Activated naive CD8-positive, alpha-beta T cell treated with anti-CD3 and anti-CD28 coated beads, Interleukin-2, amount 50 U/mL, for 24 hours (primary cell): ENCODE measurements at regions not wholly inside any gene's neighbourhood (a gene's known extent, or its start where the extent isn't known, plus 50 kb on each side); places are given as distances from the start of the nearest gene placed in this dataset.
"Not testable (repeated sequence)": the region's sequence is repeated elsewhere in the genome, so short reads cannot be mapped to it uniquely, and the experiment has no call there.

Experiments used
- ATAC-seq: fragments of 150-1000 bp; cut with Tn5 transposase; one replicate; pipeline ENCODE4 v1.10.0; 2021
- DNase-seq: peaks from one replicate; pipeline ENCODE4 v3.0.0; 2021
- H3K27ac Mint-ChIP-seq: one replicate; pipeline ENCODE4 v1.8.0; 2021; ENCODE audit warnings: mild to moderate bottlenecking, mixed read lengths
- H3K27me3 Mint-ChIP-seq: one replicate; pipeline ENCODE4 v1.8.0; 2021; ENCODE audit warnings: mixed read lengths
- H3K36me3 Mint-ChIP-seq: one replicate; pipeline ENCODE4 v1.8.0; 2021; ENCODE audit warnings: low read depth, mixed read lengths
- H3K4me1 Mint-ChIP-seq: one replicate; pipeline ENCODE4 v1.8.0; 2021; ENCODE audit warnings: mixed read lengths
- H3K4me3 Mint-ChIP-seq: one replicate; pipeline ENCODE4 v1.8.0; 2021; ENCODE audit warnings: mild to moderate bottlenecking, moderate library complexity, mixed read lengths
- H3K9me3 Mint-ChIP-seq: one replicate; pipeline ENCODE4 v1.8.0; 2021; ENCODE audit warnings: mixed read lengths

- H3K27me3 Mint-ChIP-seq: no peaks in the 10 kb centered on the region
- H3K27ac Mint-ChIP-seq: no peak overlapping the region
- DNase-seq: no peak
- no peak overlapping the region for H3K4me3 Mint-ChIP-seq
- H3K4me1 Mint-ChIP-seq: peaks cover 1% of the 10 kb centered on the region
- ATAC-seq: no peak
- no peaks in the 10 kb centered on the region for H3K36me3 Mint-ChIP-seq
- H3K9me3 Mint-ChIP-seq: peaks cover 4% of the 10 kb centered on the region
Observed at GRCh38 chr5:118531276-118531675, 457.1 kb downstream of the DTWD2 start.

DNA sequence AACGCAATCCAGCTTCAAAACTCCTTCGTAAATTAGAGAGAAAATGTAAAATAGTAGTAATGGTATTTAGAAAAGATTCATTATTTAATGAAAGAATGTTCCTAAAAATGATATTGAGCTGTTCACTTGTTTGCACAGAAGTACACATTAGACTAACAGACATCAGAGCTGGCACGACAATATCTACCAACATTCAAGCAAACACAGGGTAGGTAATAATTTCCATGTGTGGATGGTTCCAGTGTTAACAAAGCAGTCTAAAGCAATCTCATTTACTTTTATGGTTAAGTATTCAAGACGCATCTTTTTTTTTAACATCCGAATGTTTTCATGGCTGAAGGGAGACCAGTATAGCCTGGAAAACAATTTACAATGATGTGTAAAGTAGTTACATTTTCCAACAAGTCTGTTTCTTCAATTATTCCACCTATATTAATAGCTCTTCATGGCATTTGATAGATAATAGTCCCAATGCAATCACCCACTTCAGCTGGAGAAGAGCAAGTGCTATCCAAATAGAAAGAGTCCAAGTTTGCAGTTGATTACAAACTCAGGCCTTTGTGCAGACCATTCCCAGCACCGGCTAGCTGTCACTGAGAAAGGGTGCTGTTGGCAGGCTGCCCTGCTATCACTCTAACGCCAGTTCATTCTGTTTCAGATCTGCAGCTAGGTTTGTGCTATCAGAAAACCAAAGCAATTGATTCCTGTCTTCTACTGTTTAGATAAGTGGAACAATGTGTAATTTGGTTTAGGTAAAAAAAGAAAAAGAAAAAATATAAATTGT is 458.8 kb downstream of the DTWD2 start:
- Mint-ChIP-seq H3K36me3 (no peaks in the 10 kb centered on the region), H3K9me3 (peaks cover 2% of the 10 kb centered on the region), H3K27ac (no peak overlapping the region), H3K4me1 (peaks cover 1% of the 10 kb centered on the region), H3K4me3 (no peak overlapping the region), H3K27me3 (no peaks in the 10 kb centered on the region)
- ATAC-seq (no peak), DNase-seq (no peak)

GRCh38 chr5:118522626-118523025 is 465.7 kb downstream of the DTWD2 start:
- Mint-ChIP-seq H3K4me3 (no peak overlapping the region), H3K4me1 (no peaks in the 10 kb centered on the region), H3K9me3 (no peaks in the 10 kb centered on the region), H3K27me3 (peaks cover 2% of the 10 kb centered on the region), H3K36me3 (no peaks in the 10 kb centered on the region), H3K27ac (no peak overlapping the region)
- no peak for DNase-seq
- no peak for ATAC-seq

GRCh38 chr5:118520771-118521415 is 467.5 kb downstream of the DTWD2 start:
- Mint-ChIP-seq H3K27me3 (peaks cover 4% of the 10 kb centered on the region), H3K4me3 (no peak overlapping the region), H3K27ac (no peak overlapping the region), H3K9me3 (no peaks in the 10 kb centered on the region), H3K36me3 (no peaks in the 10 kb centered on the region), H3K4me1 (no peaks in the 10 kb centered on the region)
- DNase-seq (no peak), ATAC-seq (no peak)

GRCh38 chr5:118519466-118519865 is 468.9 kb downstream of the DTWD2 start:
- ATAC-seq (no peak), DNase-seq (no peak)
- Mint-ChIP-seq H3K4me3 (no peak overlapping the region), H3K4me1 (no peaks in the 10 kb centered on the region), H3K27me3 (peaks cover 4% of the 10 kb centered on the region), H3K9me3 (no peaks in the 10 kb centered on the region), H3K27ac (no peak overlapping the region), H3K36me3 (no peaks in the 10 kb centered on the region)

- ATAC-seq (no peak), DNase-seq (no peak)
- no peaks in the 10 kb centered on the region for H3K4me1 Mint-ChIP-seq
- H3K27me3 Mint-ChIP-seq: peaks cover 4% of the 10 kb centered on the region
- H3K36me3 Mint-ChIP-seq: no peaks in the 10 kb centered on the region
- no peak overlapping the region for H3K27ac Mint-ChIP-seq
- no peak overlapping the region for H3K4me3 Mint-ChIP-seq
- H3K9me3 Mint-ChIP-seq: no peaks in the 10 kb centered on the region
Observed at GRCh38 chr5:118518720-118519119, 469.6 kb downstream of the DTWD2 start.

DNA sequence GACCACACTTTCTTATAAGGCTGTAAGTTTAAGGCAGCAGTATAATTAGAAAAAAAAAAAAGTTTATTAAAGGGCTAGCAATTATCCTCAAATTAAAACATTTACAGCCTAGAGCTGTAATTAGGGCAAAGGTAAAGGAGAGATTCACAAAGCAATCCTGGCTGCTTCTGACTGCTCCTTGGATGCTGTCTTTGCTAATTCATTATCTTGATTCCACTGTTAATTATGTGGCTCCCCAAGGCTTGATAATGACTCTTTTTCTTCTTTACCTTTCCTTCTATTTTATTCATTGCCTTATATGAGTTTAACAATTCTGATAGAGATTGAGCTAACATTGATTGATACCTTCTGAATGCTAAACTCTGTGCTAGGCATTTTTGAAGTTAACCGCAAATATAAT is 476.5 kb downstream of the DTWD2 start:
- H3K36me3 Mint-ChIP-seq: no peaks in the 10 kb centered on the region
- H3K4me3 Mint-ChIP-seq: no peak overlapping the region
- no peak for ATAC-seq
- H3K4me1 Mint-ChIP-seq: no peaks in the 10 kb centered on the region
- H3K27ac Mint-ChIP-seq: no peak overlapping the region
- DNase-seq: no peak
- no peaks in the 10 kb centered on the region for H3K27me3 Mint-ChIP-seq
- H3K9me3 Mint-ChIP-seq: no peaks in the 10 kb centered on the region

DNA sequence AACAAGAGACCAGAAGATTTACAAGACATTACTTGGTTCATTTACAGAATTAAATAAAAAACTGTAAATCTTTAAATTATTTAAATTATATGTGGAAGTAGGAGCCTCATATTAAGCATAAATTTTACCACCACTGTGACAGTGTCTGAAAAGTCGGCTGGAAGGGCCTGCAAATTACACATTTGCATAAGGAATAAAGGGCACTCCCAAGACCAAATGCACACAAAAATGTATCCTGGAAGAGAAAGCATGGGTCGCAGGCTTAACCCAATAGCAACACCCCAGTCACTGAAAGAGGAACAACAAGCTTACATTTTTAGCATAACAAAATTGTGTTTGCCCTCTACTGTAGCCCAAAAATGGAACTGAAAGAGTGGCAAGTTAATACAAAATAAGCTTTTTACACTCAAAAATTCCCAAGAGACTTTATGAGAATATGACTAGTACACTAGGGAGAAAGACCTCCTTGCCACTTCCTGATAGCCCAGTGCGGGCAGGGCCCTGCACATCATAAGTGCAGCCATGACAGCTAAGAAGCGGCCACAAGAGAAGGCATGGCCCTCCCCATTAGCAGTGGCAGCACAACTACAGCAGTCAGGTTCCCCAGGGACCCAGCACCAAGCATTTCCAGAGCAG is 482.0 kb downstream of the DTWD2 start:
- Mint-ChIP-seq H3K27ac (no peak overlapping the region), H3K4me3 (no peak overlapping the region), H3K4me1 (no peaks in the 10 kb centered on the region), H3K27me3 (no peaks in the 10 kb centered on the region), H3K36me3 (no peaks in the 10 kb centered on the region), H3K9me3 (peaks cover 5% of the 10 kb centered on the region)
- DNase-seq: no peak
- no peak for ATAC-seq

DNA sequence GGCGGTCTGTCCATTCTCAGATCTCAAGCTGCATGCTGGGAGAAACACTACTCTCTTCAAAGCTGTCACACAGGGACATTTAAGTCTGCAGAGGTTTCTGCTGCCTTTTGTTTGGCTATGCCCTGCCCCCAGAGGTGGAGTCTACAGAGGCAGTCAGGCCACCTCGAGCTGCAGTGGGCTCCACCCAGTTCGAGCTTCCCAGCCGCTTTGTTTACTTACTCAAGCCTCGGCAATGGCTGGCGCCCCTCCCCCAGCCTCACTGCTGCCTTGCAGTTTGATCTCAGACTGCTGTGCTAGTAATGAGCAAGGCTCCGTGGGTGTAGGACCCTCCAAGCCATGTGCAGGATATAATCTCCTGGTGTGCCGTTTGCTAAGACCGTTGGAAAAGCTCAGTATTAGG is 486.1 kb downstream of the DTWD2 start:
- H3K9me3 Mint-ChIP-seq, H3K4me1 Mint-ChIP-seq, H3K27me3 Mint-ChIP-seq, H3K27ac Mint-ChIP-seq, H3K36me3 Mint-ChIP-seq, DNase-seq, ATAC-seq, H3K4me3 Mint-ChIP-seq: not testable (repeated sequence)

DNA sequence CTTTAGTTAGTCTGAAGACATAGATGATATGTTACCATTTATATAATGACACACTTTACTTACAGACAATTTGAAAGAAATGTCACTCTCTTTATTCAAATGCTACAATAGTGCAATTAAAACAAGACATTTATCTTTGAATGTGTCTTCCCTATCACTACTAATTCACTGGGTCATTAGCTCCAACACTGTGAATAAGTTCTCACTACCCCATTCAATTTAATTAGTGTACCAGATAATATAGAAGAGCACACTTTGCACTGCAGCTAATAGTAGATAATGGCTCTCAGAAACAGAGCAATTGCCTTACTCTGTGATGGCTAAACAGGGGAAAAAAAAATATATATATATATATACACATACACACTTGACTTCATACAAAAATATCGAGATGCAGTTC is 497.0 kb downstream of the DTWD2 start:
- no peak for DNase-seq
- peaks cover 7% of the 10 kb centered on the region for H3K9me3 Mint-ChIP-seq
- no peak overlapping the region for H3K27ac Mint-ChIP-seq
- H3K27me3 Mint-ChIP-seq: no peaks in the 10 kb centered on the region
- H3K36me3 Mint-ChIP-seq: no peaks in the 10 kb centered on the region
- H3K4me1 Mint-ChIP-seq: no peaks in the 10 kb centered on the region
- no peak for ATAC-seq
- H3K4me3 Mint-ChIP-seq: no peak overlapping the region

DNA sequence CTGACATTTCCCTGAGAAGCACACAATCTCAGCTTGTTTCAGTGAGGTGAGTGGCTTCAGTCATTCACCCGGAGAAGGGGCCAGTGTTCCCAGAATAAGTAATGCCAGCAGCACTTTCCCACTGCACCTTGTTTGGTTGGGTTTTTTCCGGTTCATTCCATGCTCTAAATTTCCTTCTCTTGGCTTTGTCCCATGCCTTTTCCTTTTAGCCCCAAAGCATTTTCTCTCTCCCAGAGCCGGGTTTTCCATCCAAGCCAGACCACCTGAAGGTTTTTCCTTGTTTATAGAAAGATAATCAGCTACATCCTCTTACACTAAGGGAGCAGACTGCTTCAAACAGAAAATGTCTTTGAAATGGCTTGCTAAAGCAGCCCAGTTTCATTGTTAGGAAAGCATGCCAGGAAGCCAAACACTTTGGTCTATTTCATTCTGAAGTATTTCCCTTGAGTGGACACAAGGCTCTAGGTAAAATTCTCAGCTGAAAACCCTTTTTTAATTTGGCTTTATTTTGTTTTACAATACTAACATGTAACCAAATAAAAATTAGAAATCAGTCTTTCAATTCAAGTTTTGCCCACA is 501.6 kb downstream of the DTWD2 start:
- Mint-ChIP-seq H3K4me3 (no peak overlapping the region), H3K9me3 (peaks cover 9% of the 10 kb centered on the region), H3K4me1 (no peaks in the 10 kb centered on the region), H3K27me3 (no peaks in the 10 kb centered on the region), H3K36me3 (no peaks in the 10 kb centered on the region), H3K27ac (no peak overlapping the region)
- no peak for ATAC-seq
- no peak for DNase-seq

DNA sequence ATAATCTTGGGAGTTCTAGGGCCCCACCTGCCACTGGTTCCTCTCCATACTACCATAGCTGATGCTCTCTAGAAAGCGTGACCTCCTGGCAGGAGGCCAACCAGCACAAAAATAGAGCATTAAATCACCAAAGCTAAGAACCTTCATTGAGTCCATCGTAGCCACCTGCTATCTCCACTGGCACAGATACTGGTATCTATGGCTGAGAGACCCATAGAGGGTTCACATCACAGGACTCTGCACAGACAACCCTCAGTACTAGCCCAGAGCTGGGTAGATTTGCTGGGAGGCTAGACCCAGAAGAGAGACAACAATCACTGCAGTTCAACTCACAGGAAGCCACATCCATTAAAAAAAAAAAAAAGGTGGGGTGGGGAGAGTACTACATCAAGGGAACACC is 509.1 kb downstream of the DTWD2 start:
- no peaks in the 10 kb centered on the region for H3K4me1 Mint-ChIP-seq
- no peaks in the 10 kb centered on the region for H3K27me3 Mint-ChIP-seq
- H3K4me3 Mint-ChIP-seq: no peak overlapping the region
- H3K9me3 Mint-ChIP-seq: peaks cover 8% of the 10 kb centered on the region
- no peak for ATAC-seq
- H3K36me3 Mint-ChIP-seq: no peaks in the 10 kb centered on the region
- DNase-seq: no peak
- no peak overlapping the region for H3K27ac Mint-ChIP-seq

DNA sequence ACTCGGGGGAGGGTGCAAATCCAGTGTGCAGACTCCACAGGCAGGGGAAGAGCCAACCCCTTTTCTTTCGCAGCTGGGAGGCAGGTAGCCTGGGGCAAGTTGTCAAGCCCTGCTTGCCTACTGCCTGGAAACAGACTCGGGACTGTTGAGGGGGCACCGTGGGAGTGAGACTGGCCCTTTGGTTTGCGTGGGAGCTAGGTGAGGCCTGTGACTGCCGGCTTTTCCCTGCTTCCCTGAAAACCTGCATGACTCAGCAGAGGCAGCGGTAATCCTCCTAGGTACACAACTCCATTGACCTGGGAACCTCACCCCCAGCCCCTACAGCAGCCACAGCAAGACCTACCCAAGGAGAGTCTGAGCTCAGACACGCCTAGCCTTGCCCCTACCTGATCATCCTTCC is 509.5 kb downstream of the DTWD2 start:
- no peaks in the 10 kb centered on the region for H3K36me3 Mint-ChIP-seq
- DNase-seq: no peak

DNA sequence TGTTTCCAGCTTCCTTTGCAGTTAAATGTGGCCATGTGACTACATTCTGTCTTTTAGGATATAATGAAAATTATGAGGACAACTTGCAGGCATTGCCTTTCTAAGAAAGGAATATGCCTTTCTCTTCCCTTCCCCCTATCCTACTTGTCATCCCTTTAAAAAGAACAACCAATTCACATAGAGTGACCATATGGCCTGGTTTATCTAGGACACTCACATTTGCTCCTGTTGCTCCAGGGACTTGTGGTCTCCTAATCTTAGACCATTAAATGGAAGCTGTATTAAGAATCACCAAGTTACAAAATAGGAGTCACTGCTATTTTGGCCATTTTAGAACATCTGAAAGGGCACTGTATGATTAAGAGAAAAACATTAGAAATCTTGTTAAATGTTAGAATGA is 520.3 kb downstream of the DTWD2 start:
- Mint-ChIP-seq H3K9me3 (peaks cover 9% of the 10 kb centered on the region), H3K4me1 (no peaks in the 10 kb centered on the region), H3K27ac (no peak overlapping the region), H3K4me3 (no peak overlapping the region), H3K36me3 (no peaks in the 10 kb centered on the region), H3K27me3 (no peaks in the 10 kb centered on the region)
- ATAC-seq (no peak), DNase-seq (no peak)

More for the DNA sequence above, 509.5 kb downstream of the DTWD2 start:
- Mint-ChIP-seq H3K27ac (no peak overlapping the region), H3K9me3 (peaks cover 4% of the 10 kb centered on the region), H3K27me3 (no peaks in the 10 kb centered on the region), H3K4me3 (no peak overlapping the region), H3K4me1 (no peaks in the 10 kb centered on the region)
- ATAC-seq: no peak

DNA sequence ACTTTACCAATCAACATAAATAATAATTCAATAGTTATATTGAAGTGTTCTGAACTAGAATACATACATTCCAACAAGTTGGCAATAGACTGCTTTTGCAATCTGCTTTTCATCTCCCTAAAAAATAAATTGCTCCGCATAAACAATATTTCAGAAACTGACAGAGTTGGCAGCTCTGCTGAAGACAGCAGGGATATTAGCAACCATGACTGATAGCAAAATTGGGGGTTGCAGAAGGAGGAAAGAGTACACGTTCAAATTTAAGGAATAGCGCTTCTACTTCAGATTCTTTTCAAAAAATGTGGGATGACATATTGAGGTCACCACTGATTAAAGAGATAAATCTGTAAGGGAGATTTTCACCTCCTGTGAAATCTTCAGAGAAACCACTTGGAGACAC is 521.2 kb downstream of the DTWD2 start:
- no peak for DNase-seq
- Mint-ChIP-seq H3K9me3 (peaks cover 4% of the 10 kb centered on the region), H3K36me3 (no peaks in the 10 kb centered on the region), H3K27ac (no peak overlapping the region), H3K27me3 (no peaks in the 10 kb centered on the region), H3K4me1 (no peaks in the 10 kb centered on the region), H3K4me3 (no peak overlapping the region)
- no peak for ATAC-seq
